Activated T-helper 2 cell treated with anti-CD3 and anti-CD28 coated beads, Interferon-gamma antibody, Interleukin-2, Interleukin-4, amounts not matched to agents 10 μg/mL and 5 μg/mL and 100 μg/mL, durations not matched to agents 14 hours and 24 hours and 36 hours (primary cell): ENCODE measurements at regions not wholly inside any gene's neighbourhood (a gene's known extent, or its start where the extent isn't known, plus 50 kb on each side); places are given as distances from the start of the nearest gene placed in this dataset.

Experiments used
- DNase-seq: peaks from one replicate; pipeline ENCODE4 v3.0.0; 2021; ENCODE audit warnings: low spot score
- H3K27ac Mint-ChIP-seq: one replicate; pipeline ENCODE4 v1.8.0; 2021; ENCODE audit warnings: mixed read lengths
- H3K27me3 Mint-ChIP-seq: one replicate; pipeline ENCODE4 v1.8.0; 2021; ENCODE audit warnings: low read depth, mixed read lengths
- H3K36me3 Mint-ChIP-seq: one replicate; pipeline ENCODE4 v1.8.0; 2021; ENCODE audit warnings: low read depth, mixed read lengths
- H3K4me1 Mint-ChIP-seq: one replicate; pipeline ENCODE4 v1.8.0; 2021; ENCODE audit warnings: low read depth, mixed read lengths
- H3K4me3 Mint-ChIP-seq: one replicate; pipeline ENCODE4 v1.8.0; 2021; ENCODE audit warnings: low read depth, mild to moderate bottlenecking, moderate library complexity, mixed read lengths
- H3K9me3 Mint-ChIP-seq: one replicate; pipeline ENCODE4 v1.8.0; 2021; ENCODE audit warnings: mixed read lengths
- intact Hi-C: fragments of 100-400 bp; cut with micrococcal nuclease; formaldehyde crosslinking; loops from one replicate; pipeline ENCODE4 v1.15.1; 2023

GRCh38 chr2:200743042-200743676 lies 68.6 kb upstream of the BZW1 start:
- no peak for DNase-seq
- intact Hi-C loops: no loop called here
- no peaks in the 10 kb centered on the region for H3K9me3 Mint-ChIP-seq
- H3K4me1 Mint-ChIP-seq: no peaks in the 10 kb centered on the region
- H3K27ac Mint-ChIP-seq: no peak overlapping the region
- H3K36me3 Mint-ChIP-seq: no peaks in the 10 kb centered on the region
- no peak overlapping the region for H3K4me3 Mint-ChIP-seq
- H3K27me3 Mint-ChIP-seq: peaks cover 7% of the 10 kb centered on the region

DNA sequence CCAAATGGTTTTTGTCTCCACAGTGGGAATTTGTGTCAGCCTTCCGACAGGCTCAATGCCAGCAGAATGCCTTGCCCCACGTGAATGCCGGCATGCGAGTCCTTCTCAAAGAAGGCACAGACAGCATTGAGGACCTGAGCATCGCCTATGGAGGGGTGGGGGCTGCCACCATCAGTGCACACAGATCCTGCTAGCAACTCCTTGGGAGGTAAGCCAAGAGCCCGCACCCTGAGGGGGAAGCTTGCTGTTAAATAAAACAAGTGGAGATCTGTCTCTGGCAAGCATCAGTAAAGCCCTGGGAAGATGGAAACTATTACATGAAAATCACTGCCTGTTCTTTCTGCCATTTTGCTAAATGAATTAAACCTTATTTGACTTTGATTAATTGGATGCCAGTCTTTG lies 67.5 kb upstream of the BZW1 start:
- intact Hi-C loops: no loop called here
- no peaks in the 10 kb centered on the region for H3K36me3 Mint-ChIP-seq
- H3K4me3 Mint-ChIP-seq: no peak overlapping the region
- H3K27me3 Mint-ChIP-seq: peaks cover 6% of the 10 kb centered on the region
- no peaks in the 10 kb centered on the region for H3K9me3 Mint-ChIP-seq
- no peak for DNase-seq
- no peak overlapping the region for H3K27ac Mint-ChIP-seq
- H3K4me1 Mint-ChIP-seq: no peaks in the 10 kb centered on the region

DNA sequence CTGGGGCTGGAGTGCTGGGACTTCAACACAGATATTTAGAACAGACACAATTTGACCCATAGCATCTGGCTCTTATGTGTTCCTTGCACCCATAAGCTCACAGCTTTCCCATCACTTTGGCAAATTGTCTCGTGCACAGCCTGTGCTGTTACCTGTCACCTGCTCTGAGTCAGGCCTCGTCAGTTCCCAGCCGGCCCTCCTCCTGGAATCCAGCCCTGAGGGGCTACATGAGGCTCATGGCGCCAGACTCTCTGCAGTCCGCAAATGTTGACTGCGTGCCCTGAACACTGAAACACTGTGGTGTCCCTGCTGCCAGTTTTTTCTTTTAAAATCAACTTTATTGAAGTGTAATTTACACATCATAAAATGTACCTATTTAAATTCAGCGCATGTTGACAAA lies 65.4 kb upstream of the BZW1 start:
- H3K27me3 Mint-ChIP-seq: no peaks in the 10 kb centered on the region
- no peak overlapping the region for H3K27ac Mint-ChIP-seq
- intact Hi-C loops: no loop called here
- H3K36me3 Mint-ChIP-seq: no peaks in the 10 kb centered on the region
- H3K4me3 Mint-ChIP-seq: no peak overlapping the region
- H3K9me3 Mint-ChIP-seq: no peaks in the 10 kb centered on the region
- DNase-seq: no peak
- H3K4me1 Mint-ChIP-seq: no peaks in the 10 kb centered on the region

- intact Hi-C loops: no loop called here
- H3K36me3 Mint-ChIP-seq: no peaks in the 10 kb centered on the region
- H3K27ac Mint-ChIP-seq: no peak overlapping the region
- no peaks in the 10 kb centered on the region for H3K4me1 Mint-ChIP-seq
- H3K4me3 Mint-ChIP-seq: no peak overlapping the region
- no peaks in the 10 kb centered on the region for H3K9me3 Mint-ChIP-seq
- H3K27me3 Mint-ChIP-seq: peaks cover 7% of the 10 kb centered on the region
- no peak for DNase-seq
Observed at GRCh38 chr2:200747668-200748618, 63.8 kb upstream of the BZW1 start.

GRCh38 chr2:200748779-200749178 lies 62.9 kb upstream of the BZW1 start:
- H3K9me3 Mint-ChIP-seq: no peaks in the 10 kb centered on the region
- DNase-seq: no peak
- intact Hi-C loops: no loop called here
- H3K4me1 Mint-ChIP-seq: no peaks in the 10 kb centered on the region
- no peaks in the 10 kb centered on the region for H3K36me3 Mint-ChIP-seq
- H3K27ac Mint-ChIP-seq: no peak overlapping the region
- H3K4me3 Mint-ChIP-seq: no peak overlapping the region
- H3K27me3 Mint-ChIP-seq: peaks cover 10% of the 10 kb centered on the region

GRCh38 chr2:200749631-200750322 lies 61.9 kb upstream of the BZW1 start:
- no peak for DNase-seq
- intact Hi-C loops: no loop called here
- Mint-ChIP-seq H3K27ac (no peak overlapping the region), H3K36me3 (no peaks in the 10 kb centered on the region), H3K4me3 (no peak overlapping the region), H3K4me1 (no peaks in the 10 kb centered on the region), H3K9me3 (no peaks in the 10 kb centered on the region), H3K27me3 (peaks cover 17% of the 10 kb centered on the region)

GRCh38 chr2:200750323-200750910 lies 61.3 kb upstream of the BZW1 start:
- no peak for DNase-seq
- Mint-ChIP-seq H3K9me3 (no peaks in the 10 kb centered on the region), H3K27ac (no peak overlapping the region), H3K36me3 (no peaks in the 10 kb centered on the region), H3K4me1 (no peaks in the 10 kb centered on the region), H3K4me3 (no peak overlapping the region), H3K27me3 (peaks cover 19% of the 10 kb centered on the region)
- intact Hi-C loops: no loop called here

DNA sequence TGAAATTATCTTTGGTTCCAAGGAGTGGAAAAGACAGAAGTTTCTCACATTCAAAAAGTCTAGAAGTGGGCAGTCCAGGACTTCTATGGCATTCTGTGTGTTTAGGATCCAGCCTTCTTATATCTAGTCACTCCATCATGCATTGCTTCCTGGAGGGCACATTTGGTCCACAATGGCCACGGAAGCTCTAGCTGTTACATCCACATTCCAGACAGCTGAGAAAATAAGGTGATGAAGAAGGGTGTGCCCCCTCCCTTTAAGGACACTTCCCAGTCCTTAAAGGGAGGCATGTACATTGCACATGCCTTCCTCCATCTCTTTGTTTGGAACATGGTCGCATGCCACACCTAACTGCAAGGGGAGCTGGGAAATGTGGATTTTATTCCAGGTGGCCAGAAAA lies 59.9 kb upstream of the BZW1 start:
- intact Hi-C loops: no loop called here
- H3K27ac Mint-ChIP-seq: no peak overlapping the region

DNA sequence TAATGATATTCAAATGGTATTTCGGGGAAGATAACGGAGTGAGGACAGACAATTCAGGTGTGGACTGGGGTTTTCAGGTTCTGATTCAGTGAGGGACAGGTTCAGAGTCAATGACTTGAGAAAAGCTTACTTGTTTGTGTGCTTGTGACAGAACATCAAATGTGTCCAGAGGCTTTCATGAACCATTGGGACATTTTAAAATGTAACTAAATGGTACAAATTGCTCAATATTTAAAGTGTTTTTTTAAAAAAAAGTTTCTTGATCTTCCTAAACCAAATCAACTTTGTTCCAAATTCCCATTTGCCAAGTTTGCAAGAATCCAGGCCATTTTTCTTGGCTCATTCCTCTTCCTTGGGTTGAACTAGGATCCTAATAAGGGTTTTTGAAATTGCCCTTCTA lies 59.4 kb upstream of the BZW1 start:
- no peak for DNase-seq
- no peaks in the 10 kb centered on the region for H3K36me3 Mint-ChIP-seq
- no peak overlapping the region for H3K4me3 Mint-ChIP-seq
- H3K27me3 Mint-ChIP-seq: peaks cover 19% of the 10 kb centered on the region
- H3K9me3 Mint-ChIP-seq: no peaks in the 10 kb centered on the region
- no peaks in the 10 kb centered on the region for H3K4me1 Mint-ChIP-seq
- intact Hi-C loops: no loop called here
- no peak overlapping the region for H3K27ac Mint-ChIP-seq

More for the DNA sequence above, 59.9 kb upstream of the BZW1 start:
- H3K9me3 Mint-ChIP-seq: no peaks in the 10 kb centered on the region
- no peak for DNase-seq
- H3K4me3 Mint-ChIP-seq: no peak overlapping the region
- H3K27me3 Mint-ChIP-seq: peaks cover 19% of the 10 kb centered on the region
- H3K4me1 Mint-ChIP-seq: no peaks in the 10 kb centered on the region
- no peaks in the 10 kb centered on the region for H3K36me3 Mint-ChIP-seq

DNA sequence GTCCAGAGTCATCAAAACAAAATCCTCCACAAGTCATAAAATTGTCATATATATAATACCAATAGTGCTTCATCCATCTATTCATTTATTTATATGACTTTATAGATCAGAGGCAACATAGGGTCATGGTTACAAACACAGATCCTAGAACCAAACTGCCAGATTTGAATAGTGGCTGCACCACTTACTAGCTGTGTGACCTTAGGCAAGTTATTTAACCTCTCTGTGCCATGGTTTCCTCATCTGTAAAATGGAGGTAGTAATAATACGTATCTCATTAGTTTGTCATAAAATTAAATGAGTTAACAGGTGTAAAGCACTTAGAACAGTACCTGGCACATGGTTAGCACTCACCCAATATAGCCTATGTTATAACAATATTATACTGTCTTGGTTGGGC lies 58.9 kb upstream of the BZW1 start:
- intact Hi-C loops: no loop called here
- H3K4me3 Mint-ChIP-seq: no peak overlapping the region
- H3K4me1 Mint-ChIP-seq: no peaks in the 10 kb centered on the region
- no peak overlapping the region for H3K27ac Mint-ChIP-seq
- no peaks in the 10 kb centered on the region for H3K36me3 Mint-ChIP-seq
- no peaks in the 10 kb centered on the region for H3K9me3 Mint-ChIP-seq
- DNase-seq: no peak
- H3K27me3 Mint-ChIP-seq: peaks cover 19% of the 10 kb centered on the region

- no peak for DNase-seq
- peaks cover 19% of the 10 kb centered on the region for H3K27me3 Mint-ChIP-seq
- H3K27ac Mint-ChIP-seq: no peak overlapping the region
- intact Hi-C loops: no loop called here
- H3K9me3 Mint-ChIP-seq: no peaks in the 10 kb centered on the region
- H3K36me3 Mint-ChIP-seq: no peaks in the 10 kb centered on the region
- H3K4me1 Mint-ChIP-seq: peaks cover 2% of the 10 kb centered on the region
- no peak overlapping the region for H3K4me3 Mint-ChIP-seq
Observed at GRCh38 chr2:200756618-200757321, 54.9 kb upstream of the BZW1 start.

GRCh38 chr2:200757399-200757798 lies 54.3 kb upstream of the BZW1 start:
- peaks cover 2% of the 10 kb centered on the region for H3K4me1 Mint-ChIP-seq
- H3K27me3 Mint-ChIP-seq: peaks cover 15% of the 10 kb centered on the region
- H3K27ac Mint-ChIP-seq: no peak overlapping the region
- no peaks in the 10 kb centered on the region for H3K36me3 Mint-ChIP-seq
- no peak for DNase-seq
- intact Hi-C loops: no loop called here
- H3K4me3 Mint-ChIP-seq: no peak overlapping the region
- no peaks in the 10 kb centered on the region for H3K9me3 Mint-ChIP-seq
